Muscle layer of colon (tissue), 2 donors: ENCODE measurements at regions not wholly inside any gene's neighbourhood (a gene's known extent, or its start where the extent isn't known, plus 50 kb on each side); places are given as distances from the start of the nearest gene placed in this dataset.

Experiments used
- H3K27ac ChIP-seq: one replicate; pipeline ENCODE4 v1.7.0; 2013; ENCODE audit warnings: low read depth, mild to moderate bottlenecking, low read length, moderate library complexity
- H3K27me3 ChIP-seq, 2 donors: one replicate each; pipeline ENCODE4 v1.7.0; 2013; ENCODE audit warnings: low read length in 2 of 2, mild to moderate bottlenecking in 2 of 2; ENCODE audit not compliant: insufficient read depth in 2 of 2, control insufficient read depth in 1 of 2
- H3K36me3 ChIP-seq: one replicate; pipeline ENCODE4 v1.7.0; 2013; ENCODE audit warnings: mild to moderate bottlenecking, low read length; ENCODE audit not compliant: insufficient read depth
- H3K4me1 ChIP-seq: one replicate; pipeline ENCODE4 v1.7.0; 2013; ENCODE audit warnings: mild to moderate bottlenecking, low read length; ENCODE audit not compliant: insufficient read depth
- H3K4me3 ChIP-seq, 2 donors: one replicate each; pipeline ENCODE4 v1.7.0; 2013; ENCODE audit warnings: low read length in 2 of 2, low read depth in 1 of 2, mild to moderate bottlenecking in 1 of 2, moderate library complexity in 1 of 2
- H3K9ac ChIP-seq: one replicate; pipeline ENCODE4 v1.7.0; 2013; ENCODE audit warnings: low read length
- H3K9me3 ChIP-seq: one replicate; pipeline ENCODE4 v1.7.0; 2013; ENCODE audit warnings: mild to moderate bottlenecking, low read length
- donor health status: abdominal sarcoma.
- donor health status: Adenocarcinoma of cecum.

DNA sequence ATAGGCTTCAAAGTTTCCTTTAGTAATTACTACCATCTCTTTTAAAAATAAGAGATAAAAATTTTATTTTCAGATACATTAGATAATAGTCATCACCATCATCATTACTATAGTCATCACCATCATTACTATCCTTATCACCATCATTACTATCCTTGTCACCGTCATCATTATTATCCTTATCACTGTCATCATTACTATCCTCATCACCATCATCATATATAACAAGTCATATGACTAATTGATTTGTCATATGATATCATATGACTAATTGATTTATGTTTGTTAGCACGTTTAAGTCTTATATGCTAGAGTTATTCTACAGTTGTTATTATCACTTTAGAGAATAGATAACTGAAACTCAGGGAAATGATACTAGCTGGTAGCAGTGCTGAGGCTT, 382.1 kb upstream of the CDH18 start:
- no peak overlapping the region for H3K4me3 ChIP-seq
- no peaks in the 10 kb centered on the region for H3K36me3 ChIP-seq
- no peaks in the 10 kb centered on the region for H3K9me3 ChIP-seq
- no peaks in the 10 kb centered on the region for H3K27me3 ChIP-seq
- H3K27ac ChIP-seq = no peak overlapping the region
- no peak overlapping the region for H3K9ac ChIP-seq
- no peaks in the 10 kb centered on the region for H3K4me1 ChIP-seq

DNA sequence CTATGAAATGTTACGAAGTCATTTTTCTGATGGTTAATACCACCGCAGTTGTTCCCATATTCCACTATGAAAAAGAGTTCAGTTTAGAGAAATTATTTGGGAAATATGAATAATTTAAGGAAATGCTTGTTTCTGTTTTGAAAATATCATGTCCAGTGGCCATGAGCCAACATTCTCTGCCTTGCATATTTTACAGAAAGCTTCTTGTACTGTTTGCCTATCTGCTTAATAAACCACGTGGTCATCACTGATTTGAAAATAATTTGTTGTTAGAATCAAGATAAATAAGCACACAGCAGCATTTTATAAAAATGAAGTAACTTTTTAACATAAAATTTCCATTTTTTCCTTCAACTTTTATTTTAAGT, 381.5 kb upstream of the CDH18 start:
- Histone ChIP-seq H3K27me3 (no peaks in the 10 kb centered on the region), H3K36me3 (no peaks in the 10 kb centered on the region), H3K9ac (no peak overlapping the region), H3K4me3 (no peak overlapping the region), H3K9me3 (no peaks in the 10 kb centered on the region), H3K4me1 (no peaks in the 10 kb centered on the region), H3K27ac (no peak overlapping the region)

DNA sequence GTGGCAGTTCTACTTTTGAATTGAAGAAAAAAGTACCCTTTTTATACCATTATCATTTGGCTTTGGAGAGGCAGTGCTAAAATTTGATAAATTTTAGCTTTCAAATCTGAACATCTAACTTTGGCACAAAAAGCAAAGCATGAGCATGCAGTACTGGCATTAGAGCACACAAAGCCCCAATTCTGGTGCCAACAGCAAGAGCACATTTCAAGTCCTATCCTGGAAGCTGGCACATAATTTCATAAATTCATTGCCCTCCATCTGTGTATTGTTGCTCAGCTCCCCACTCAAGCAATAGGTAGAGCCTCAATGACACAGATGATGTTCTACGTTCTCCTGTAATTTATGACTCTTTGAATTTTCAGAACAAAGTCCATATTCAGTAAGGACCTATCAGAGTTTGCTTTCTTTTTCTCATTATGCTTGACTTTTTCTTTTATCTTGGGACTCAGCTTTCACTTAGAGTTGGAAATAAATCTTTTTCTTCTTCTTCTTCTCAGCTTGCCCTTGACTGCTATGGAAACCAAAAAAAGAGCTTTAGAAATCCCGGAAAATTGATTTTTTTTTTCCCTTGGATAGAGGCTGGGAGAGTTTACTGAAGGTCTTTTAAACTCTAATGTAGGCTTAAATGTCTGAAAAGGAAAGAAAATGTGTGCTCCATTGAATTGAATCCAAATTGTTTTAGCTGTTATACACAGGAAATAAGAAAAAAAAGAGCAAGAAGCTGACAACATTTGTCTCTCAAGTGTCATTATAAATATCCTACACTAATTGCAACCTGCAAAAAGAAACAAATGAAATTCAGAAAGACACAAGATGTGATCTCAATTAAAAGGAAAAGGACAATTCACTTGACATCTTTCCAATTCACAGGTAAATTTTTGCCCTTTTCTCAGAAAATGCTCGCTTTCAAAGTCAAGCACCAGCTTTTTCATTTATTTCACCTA, 380.8 kb upstream of the CDH18 start:
- H3K4me3 ChIP-seq = no peak overlapping the region
- no peaks in the 10 kb centered on the region for H3K36me3 ChIP-seq
- no peaks in the 10 kb centered on the region for H3K27me3 ChIP-seq
- H3K9ac ChIP-seq = no peak overlapping the region
- H3K4me1 ChIP-seq = no peaks in the 10 kb centered on the region
- no peak overlapping the region for H3K27ac ChIP-seq
- H3K9me3 ChIP-seq = no peaks in the 10 kb centered on the region

DNA sequence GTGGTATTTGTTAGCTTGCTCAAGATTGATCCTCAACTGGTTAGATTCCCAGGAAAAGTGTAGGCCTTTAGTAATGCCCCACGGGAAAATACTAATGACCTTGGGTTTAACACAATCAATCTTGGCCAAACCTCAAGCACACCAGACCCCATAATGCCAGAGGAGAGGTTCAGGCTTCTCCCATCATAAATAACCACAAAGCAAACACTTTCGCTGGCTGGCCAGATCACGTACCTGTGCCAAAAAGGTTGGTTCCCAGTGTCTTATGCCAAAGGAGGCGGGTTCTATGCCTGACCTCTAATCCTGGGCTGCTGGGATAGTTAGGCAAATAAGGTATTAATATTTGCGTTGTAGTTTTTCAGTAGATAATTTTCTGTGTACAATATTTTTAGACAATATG, 379.2 kb upstream of the CDH18 start:
- Histone ChIP-seq H3K9ac (no peak overlapping the region), H3K27me3 (no peaks in the 10 kb centered on the region), H3K27ac (no peak overlapping the region), H3K4me1 (no peaks in the 10 kb centered on the region), H3K9me3 (no peaks in the 10 kb centered on the region), H3K36me3 (no peaks in the 10 kb centered on the region), H3K4me3 (no peak overlapping the region)

DNA sequence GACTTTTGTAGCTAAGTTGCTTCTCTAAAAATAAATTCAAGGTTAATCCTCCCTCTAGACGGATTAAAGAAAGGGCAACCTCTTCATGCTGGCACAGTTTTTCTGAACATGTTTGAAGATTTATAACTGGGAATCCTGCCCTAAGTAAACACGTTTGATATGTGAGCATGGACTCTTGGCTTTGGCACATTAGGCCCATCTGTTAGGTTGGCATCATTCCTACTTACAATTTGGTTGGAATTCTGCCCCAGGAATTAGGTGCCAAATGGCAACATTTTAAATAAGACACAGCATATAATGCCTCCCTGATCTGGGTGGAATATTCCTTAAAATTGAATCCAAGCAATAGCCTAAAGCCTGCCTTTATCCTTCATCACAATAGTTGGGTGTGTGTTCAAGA, 372.3 kb upstream of the CDH18 start:
- Histone ChIP-seq H3K27me3 (no peaks in the 10 kb centered on the region), H3K4me3 (no peak overlapping the region), H3K27ac (no peak overlapping the region), H3K4me1 (no peaks in the 10 kb centered on the region), H3K36me3 (no peaks in the 10 kb centered on the region), H3K9ac (no peak overlapping the region), H3K9me3 (no peaks in the 10 kb centered on the region)

DNA sequence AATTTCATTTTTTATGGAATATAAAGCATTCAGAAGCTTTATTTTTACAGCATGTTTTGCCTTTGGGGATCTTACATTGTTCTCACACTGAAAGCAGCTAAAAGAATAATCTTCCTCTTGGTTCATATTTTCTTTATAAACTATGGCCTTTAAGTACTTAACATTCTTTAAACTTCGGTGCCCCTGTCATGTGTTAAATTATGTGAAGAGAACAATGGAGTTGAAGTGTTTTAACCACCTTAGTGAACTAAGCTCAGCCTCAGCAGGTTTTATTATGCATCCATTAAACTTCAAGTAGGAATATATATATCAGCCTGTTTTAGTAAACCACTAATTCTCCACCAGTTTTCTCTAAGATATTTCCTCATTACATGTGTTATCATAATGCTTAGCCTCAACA, 371.4 kb upstream of the CDH18 start:
- no peaks in the 10 kb centered on the region for H3K4me1 ChIP-seq
- H3K27ac ChIP-seq = no peak overlapping the region
- no peak overlapping the region for H3K4me3 ChIP-seq
- no peaks in the 10 kb centered on the region for H3K36me3 ChIP-seq
- H3K9me3 ChIP-seq = no peaks in the 10 kb centered on the region
- H3K9ac ChIP-seq = no peak overlapping the region
- no peaks in the 10 kb centered on the region for H3K27me3 ChIP-seq

DNA sequence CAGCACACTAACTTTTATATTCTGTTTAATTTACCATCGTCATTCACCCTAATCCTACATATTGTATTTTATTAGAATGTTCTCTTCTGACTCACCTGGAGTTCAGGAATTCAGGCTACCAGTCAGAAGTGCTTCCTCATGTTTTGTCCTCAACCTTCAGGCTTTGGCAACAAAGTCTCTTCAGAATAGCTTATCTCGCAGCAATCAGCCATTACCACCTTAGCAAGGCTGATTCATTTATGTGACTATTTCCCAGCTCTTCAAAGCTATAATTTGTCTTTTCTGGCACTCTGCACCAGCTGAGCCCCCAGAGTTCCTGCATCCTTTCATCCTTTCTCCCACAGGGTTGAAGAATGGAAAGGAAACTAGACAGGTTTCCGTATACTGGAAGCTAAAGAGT, 365.5 kb upstream of the CDH18 start:
- no peak overlapping the region for H3K9ac ChIP-seq
- no peaks in the 10 kb centered on the region for H3K4me1 ChIP-seq
- no peaks in the 10 kb centered on the region for H3K27me3 ChIP-seq
- H3K4me3 ChIP-seq = no peak overlapping the region
- H3K36me3 ChIP-seq = no peaks in the 10 kb centered on the region
- H3K27ac ChIP-seq = no peak overlapping the region
- H3K9me3 ChIP-seq = no peaks in the 10 kb centered on the region

DNA sequence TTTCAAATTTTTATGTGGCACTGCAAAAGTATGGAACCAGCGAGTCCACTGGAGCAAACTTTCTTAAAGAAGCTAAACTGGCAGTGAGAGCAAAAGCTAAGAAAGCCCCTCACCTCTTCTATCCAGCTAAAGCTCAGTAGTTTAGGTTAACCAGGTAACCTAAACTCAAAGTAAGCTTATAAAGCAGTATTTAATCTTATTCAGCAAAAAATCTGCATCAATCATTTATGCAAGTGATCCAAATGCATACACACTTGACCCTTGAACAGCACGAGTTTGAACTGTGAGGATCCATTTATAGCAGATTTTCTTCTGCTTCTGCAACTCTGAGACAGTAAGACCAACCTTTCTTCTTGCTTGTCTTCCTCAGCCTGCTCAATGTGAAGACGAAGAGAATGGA, 363.8 kb upstream of the CDH18 start:
- Histone ChIP-seq H3K9ac (no peak overlapping the region), H3K4me1 (no peaks in the 10 kb centered on the region), H3K27me3 (no peaks in the 10 kb centered on the region), H3K9me3 (no peaks in the 10 kb centered on the region), H3K27ac (no peak overlapping the region), H3K4me3 (no peak overlapping the region), H3K36me3 (no peaks in the 10 kb centered on the region)

DNA sequence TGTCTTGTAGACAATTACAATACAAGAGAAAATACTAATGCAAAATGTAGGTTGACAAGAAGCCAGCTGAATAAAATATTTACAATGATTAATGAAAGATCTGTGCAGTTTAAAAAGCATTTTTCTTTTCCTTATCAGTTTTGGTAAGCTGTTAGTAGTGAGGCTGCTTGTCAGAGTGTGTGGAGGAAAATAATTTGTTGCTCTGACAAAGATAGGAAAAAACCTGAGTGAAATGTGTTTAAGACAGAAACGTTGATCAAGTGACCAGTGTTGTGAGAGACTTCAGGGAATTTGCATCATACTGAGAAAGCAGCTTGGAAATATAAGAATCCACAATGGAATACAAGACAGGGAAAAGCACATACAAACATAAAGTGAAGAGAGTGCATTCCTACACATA, 360.3 kb upstream of the CDH18 start:
- Histone ChIP-seq H3K36me3 (no peaks in the 10 kb centered on the region), H3K4me1 (no peaks in the 10 kb centered on the region), H3K27ac (no peak overlapping the region), H3K9ac (no peak overlapping the region), H3K4me3 (no peak overlapping the region), H3K27me3 (no peaks in the 10 kb centered on the region), H3K9me3 (no peaks in the 10 kb centered on the region)

DNA sequence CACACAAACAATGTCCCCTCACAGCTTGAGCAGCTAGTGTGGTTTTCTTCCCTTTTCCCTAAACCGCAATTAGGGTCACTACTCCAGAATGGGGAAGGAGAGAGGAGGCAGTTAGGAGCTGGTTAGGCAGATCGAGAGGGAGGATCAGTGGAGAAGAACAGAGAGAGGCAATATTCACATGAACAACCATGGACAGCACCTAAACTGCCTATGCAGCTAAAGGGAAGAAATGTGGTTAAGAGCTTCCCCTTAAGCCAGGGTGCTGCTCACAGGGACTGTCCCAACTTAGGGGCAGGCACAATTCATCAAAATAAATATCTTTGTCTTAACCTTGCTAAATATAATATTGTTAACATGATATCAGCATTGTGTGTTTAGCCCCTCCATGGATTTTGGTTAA, 359.3 kb upstream of the CDH18 start:
- H3K9me3 ChIP-seq = no peaks in the 10 kb centered on the region
- H3K27me3 ChIP-seq = no peaks in the 10 kb centered on the region
- H3K4me1 ChIP-seq = no peaks in the 10 kb centered on the region
- no peak overlapping the region for H3K9ac ChIP-seq
- H3K4me3 ChIP-seq = no peak overlapping the region
- H3K27ac ChIP-seq = no peak overlapping the region
- no peaks in the 10 kb centered on the region for H3K36me3 ChIP-seq

DNA sequence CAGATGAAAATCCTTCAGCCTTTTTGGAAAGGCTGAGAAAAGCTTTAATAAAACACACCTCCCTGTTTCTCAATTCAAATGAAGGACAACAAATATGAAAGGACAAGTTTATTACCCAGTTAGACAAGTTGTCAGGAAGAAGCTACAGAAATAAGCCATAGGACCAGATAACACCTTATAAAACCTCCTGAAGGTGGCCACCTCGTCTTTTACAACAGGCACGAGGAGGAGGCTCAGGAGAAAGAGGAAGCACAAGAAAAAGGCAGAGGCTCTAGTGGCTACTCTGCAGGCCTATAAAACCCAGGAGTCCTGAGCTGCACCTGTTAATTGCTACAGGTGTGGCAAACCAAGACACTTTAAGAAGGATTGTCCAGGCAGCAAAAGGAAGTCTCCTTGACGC, 352.1 kb upstream of the CDH18 start:
- H3K27me3 ChIP-seq = no peaks in the 10 kb centered on the region
- H3K36me3 ChIP-seq = no peaks in the 10 kb centered on the region
- no peaks in the 10 kb centered on the region for H3K9me3 ChIP-seq
- H3K9ac ChIP-seq = no peak overlapping the region
- H3K4me1 ChIP-seq = no peaks in the 10 kb centered on the region
- no peak overlapping the region for H3K27ac ChIP-seq
- H3K4me3 ChIP-seq = no peak overlapping the region

DNA sequence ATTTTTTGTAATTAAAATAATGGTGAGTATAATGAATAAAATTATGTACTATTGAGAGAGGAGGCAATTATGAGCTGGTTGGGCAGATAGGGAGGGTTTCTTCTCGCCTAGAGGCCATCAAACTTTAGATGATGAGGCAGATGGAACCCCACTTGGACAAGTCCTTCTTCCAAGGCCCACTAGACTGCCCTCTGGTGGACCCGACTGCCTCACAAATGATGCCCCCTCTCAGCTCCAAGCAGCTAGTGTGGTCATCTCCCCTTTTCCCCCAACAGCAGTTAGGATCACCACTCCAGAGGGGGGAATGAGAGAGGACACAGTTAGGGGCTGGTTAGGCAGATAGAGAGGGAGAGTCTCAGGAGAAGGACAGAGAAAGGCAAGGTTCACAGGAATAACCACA, 348.0 kb upstream of the CDH18 start:
- Histone ChIP-seq H3K9ac (no peak overlapping the region), H3K36me3 (no peaks in the 10 kb centered on the region), H3K4me3 (no peak overlapping the region), H3K27me3 (no peaks in the 10 kb centered on the region), H3K27ac (no peak overlapping the region), H3K9me3 (no peaks in the 10 kb centered on the region), H3K4me1 (no peaks in the 10 kb centered on the region)
